ENCODE measurements at regions not wholly inside any gene's neighbourhood (a gene's known extent, or its start where the extent isn't known, plus 50 kb on each side); places are given as distances from the start of the nearest gene placed in this dataset.

DNA sequence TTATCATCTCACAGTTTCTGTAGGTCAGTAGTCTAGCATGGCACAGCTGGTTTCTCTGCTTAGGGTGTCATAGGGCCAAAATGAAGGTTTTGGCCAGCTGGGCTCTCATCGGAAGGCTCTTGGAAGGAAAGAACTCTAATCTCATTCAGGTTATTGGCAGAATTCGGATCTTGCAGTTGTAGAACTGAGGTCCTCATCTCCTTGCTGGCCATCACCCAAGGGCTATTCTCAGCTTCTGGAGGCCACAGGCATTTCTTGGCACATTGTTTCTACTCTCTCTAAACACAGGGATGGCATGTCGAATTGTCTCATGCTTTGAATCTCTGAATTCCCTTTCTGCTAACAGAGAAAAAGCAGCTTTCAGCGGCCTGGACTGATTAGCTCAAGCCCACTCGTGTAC is 258.0 kb upstream of the SMARCA2 start:
- no peak for DNase-seq (ENCODE audit: low spot score)

GRCh38 chr9:1759009-1759408 is 256.1 kb upstream of the SMARCA2 start:
- no peak for DNase-seq (ENCODE audit: low spot score)

DNA sequence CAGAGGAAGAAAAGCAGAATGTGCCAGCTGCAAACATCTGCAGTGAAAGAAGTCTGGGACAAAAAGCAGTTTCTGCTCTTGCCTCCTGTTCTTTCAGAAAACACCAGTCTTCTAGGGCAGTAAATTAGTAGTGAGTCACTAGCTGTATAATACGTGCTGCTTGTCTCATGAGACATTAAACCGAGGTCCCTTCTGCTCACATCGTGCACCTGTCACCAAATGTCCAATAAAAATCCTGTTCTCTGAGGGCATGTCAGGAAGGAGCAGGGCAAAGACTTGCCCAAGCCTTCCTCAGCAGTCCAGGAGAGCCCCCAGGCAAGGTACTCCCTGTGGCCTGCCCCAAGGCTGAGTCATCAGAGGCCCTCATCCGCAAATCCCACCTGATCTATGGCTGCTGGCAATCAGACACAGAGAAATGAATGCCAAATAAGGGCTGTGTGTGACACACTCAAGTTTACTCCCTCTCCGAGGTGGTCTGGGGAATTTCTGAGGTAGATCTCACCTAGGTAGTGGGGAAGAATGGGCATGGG is 255.3 kb upstream of the SMARCA2 start:
- no peak for DNase-seq (ENCODE audit: low spot score)

- no peak for DNase-seq (ENCODE audit: low spot score)
These were observed 253.3 kb upstream of the SMARCA2 start for GRCh38 chr9:1761807-1762206.

DNA sequence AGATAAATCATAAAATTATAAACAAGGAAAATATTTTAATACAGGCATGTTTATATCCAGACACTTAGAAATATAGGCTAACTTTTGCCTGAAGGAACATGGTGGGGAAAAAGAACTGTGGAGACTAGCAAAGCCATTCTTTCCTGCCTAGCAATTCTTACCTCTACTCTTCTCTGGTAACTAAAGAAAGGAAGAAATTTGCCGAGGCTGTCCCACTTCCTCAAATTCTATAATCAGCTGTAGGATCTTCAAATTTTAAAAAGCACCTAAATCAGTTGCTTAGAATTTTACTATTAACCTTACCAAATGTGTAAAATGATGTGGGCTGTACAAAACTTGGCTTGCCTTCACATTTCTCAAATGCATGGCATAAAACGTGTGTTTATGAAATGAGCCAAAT is 249.1 kb upstream of the SMARCA2 start:
- no peak for DNase-seq (ENCODE audit: low spot score)

- DNase-seq (ENCODE audit: low spot score): no peak
These were observed 246.6 kb upstream of the SMARCA2 start for GRCh38 chr9:1768561-1768960.

DNA sequence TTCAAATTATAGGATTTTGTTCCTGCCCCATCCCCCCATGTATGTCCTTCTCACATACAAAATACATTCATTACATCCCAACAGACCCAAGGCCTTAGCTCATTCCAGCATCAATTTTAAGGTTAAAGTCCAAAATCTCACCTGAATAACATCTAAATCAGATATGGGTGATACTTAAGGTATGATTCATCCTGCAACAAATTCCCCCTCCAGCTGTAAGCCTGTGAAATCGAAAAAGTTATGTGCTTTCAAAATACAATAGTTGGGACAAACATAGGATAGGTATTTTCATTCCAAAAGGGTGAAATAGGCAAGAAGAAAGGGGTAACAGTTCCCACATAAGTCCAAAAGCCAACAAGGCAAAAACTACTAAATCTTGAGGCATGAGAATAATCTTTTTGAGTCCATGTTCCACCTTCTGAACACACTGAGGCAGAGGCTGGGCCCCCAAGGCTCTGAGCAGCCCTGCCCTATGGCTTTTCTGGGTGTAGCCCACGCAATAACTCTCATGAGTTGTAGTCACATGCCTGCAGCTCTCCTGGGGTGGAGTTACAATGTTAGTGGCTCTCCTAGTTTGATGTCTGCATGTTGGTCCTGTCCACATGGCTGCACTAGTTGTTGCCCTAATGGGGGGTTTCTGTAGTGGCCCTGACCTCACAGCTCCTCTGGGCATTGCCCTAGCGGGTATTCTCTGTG is 243.9 kb upstream of the SMARCA2 start:
- DNase-seq (ENCODE audit: low spot score): no peak

- no peak for DNase-seq (ENCODE audit: low spot score)
These were observed 239.9 kb upstream of the SMARCA2 start for GRCh38 chr9:1775230-1775629.

GRCh38 chr9:1776668-1777067 is 238.5 kb upstream of the SMARCA2 start:
- DNase-seq (ENCODE audit: low spot score): no peak

- DNase-seq (ENCODE audit: low spot score): no peak
These were observed 224.0 kb upstream of the SMARCA2 start for GRCh38 chr9:1791191-1791590.

DNA sequence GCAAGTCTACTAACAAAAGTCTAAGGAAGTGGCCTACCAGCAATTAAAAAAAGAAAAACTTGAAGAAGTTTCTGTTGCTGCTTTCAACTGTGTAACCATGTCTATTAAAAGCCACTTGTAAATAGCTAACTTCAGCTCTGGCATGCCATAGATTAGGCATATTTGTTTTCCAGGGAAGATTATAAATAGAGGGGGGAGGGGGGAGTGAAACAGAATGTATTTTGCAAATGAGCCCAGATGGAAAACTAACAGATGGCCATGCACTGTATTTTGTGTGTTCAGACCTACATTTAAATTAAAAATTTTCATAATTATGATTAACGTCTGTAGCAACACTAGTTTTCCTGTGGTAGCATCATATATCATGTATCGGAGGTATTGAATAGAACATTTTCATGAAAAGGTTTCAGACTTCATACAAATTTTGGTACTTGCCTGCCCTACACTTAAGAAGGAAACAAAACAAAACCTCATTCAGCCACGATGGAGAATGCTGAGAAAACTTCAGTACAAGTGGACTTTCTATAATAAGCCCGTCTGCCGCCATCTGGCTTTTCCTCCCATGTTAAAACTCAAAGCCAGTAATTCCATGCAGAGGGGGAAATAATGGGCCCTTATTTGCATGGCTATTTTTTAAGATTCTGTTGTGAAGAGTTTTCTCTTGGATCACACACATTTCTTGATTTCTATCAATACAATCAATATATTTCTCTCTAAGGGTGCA is 220.4 kb upstream of the SMARCA2 start:
- peak; percentile 6 for DNase-seq (ENCODE audit: low spot score)

DNA sequence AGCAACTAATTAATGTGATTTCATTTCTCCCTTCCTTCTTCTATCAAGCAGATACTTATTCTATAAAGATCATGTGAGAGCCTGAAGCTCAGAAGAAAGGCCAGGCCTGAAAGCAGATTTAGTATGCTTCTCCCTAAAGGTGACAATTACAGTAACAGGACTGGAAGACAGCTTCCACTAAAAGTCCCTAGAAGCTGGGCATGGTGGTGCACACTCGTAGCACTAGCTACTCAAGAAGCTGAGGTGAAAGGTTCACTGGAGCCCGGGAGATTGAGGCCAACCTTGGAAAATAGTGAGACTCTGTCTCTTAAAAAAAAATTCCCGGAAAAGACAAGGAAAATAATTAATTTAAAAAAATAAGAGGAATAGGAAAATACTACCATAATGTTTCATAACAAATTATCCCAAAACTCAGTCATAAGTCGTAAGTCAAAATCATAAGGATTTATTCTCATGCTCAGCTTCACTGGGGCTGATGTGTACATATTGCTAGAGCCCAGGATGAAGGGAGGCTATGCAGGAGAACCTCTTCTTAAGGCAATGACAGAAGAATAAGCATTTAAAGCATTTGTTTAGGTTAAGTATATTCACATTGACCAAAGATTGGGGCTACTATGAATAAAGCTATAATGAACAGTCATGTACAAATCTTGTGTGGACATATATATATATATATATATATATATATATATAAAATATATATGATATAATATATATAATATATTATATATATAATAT is 210.8 kb upstream of the SMARCA2 start:
- DNase-seq (ENCODE audit: low spot score): no peak

- no peak for DNase-seq (ENCODE audit: low spot score)
These were observed 185.4 kb upstream of the SMARCA2 start for GRCh38 chr9:1829719-1830118.

DNA sequence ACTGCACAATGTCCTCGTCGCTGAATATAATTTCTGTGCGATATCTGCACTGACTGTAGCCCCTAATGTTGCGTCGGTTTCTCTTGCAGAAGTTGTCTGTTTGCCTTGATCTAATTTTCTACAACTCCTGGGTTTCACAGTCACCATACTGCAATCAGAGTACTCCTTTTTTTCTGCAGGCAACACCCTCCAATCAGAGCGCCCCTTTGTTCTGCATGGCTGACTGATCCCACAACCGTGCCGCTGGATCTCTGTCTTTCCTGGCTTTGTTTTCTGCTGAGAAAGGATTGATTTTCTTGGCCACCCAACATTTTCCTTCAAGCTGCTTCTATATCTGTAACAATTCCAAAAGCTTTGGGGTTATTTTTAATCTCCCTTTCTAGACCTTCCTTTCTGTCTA is 182.2 kb upstream of the SMARCA2 start:
- no peak for DNase-seq (ENCODE audit: low spot score)

DNA sequence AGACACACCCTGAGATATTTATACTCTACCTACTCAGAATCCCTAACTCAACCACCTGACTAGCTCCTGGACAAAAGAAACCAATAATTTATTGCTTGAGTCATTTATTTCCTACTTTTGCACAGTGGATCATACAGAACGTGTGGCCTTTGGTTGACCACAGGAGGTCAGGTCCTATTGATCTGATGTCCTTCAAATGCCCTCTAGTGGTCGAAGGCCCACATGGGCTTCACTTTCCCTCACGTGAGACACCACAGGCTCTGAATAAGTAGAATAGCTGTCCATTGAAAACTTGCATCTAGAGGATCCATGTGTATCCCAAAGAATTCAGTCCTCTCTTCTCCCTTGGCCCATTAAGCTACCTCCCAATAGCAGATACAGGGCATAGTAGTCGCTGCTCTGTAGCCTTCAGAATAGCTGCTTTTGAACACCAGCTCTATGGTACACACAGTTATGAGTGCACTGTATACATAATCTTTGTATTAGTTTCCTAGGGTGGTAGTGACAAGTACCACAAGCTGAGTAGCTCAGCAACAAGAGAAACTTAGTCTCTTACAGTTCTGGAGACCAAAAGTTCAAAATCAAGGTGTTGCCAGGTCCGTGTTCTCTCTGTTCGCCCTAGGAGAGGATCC is 177.6 kb upstream of the SMARCA2 start:
- peak; percentile 32 for DNase-seq (ENCODE audit: low spot score)

- no peak for DNase-seq (ENCODE audit: low spot score)
These were observed 175.2 kb upstream of the SMARCA2 start for GRCh38 chr9:1839909-1840308.

- no peak for DNase-seq (ENCODE audit: low spot score)
These were observed 169.7 kb upstream of the SMARCA2 start for GRCh38 chr9:1845425-1845824.

GRCh38 chr9:1855726-1856125 is 159.4 kb upstream of the SMARCA2 start:
- DNase-seq (ENCODE audit: low spot score): no peak

DNA sequence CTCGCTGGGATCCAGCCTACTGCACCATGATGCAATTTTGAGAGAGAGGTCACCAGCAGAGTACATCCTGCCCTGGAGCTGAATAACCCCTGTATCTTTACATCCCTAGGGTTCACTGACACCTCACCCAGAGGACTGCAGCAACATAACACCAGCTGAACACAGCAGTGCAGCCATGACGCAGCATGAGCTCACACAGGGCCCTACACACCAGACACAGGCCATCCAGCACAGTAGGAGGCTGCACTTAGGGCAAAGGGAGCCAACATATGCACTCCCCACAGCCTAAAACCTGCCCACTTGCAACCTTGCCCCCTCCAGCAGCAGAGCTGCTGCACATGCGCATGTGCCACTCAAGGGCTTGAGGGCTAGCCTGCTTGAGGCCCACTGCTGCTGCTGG is 157.3 kb upstream of the SMARCA2 start:
- no peak for DNase-seq (ENCODE audit: low spot score)

GRCh38 chr9:1869843-1870242 is 145.3 kb upstream of the SMARCA2 start:
- no peak for DNase-seq (ENCODE audit: low spot score)

- DNase-seq (ENCODE audit: low spot score): no peak
These were observed 144.2 kb upstream of the SMARCA2 start for GRCh38 chr9:1870915-1871314.

GRCh38 chr9:1871626-1872419 is 143.3 kb upstream of the SMARCA2 start:
- DNase-seq (ENCODE audit: low spot score): no peak

Data from Ammon's horn (tissue), 1 donor.